ENCODE measurements at regions not wholly inside any gene's neighbourhood (a gene's known extent, or its start where the extent isn't known, plus 50 kb on each side); places are given as distances from the start of the nearest gene placed in this dataset.
"Not testable (repeated sequence)": the region's sequence is repeated elsewhere in the genome, so short reads cannot be mapped to it uniquely, and the experiment has no call there.

- H3K27me3 ChIP-seq (ENCODE audit: insufficient read depth, low read length) = no peaks in the 10 kb centered on the region
- no peak overlapping the region for H3K4me2 ChIP-seq (ENCODE audit: low read length)
- no peaks in the 10 kb centered on the region for H3K9me3 ChIP-seq (ENCODE audit: low read length)
- no peaks in the 10 kb centered on the region for H3K9me2 ChIP-seq (ENCODE audit: low read depth, low read length)
- TF ChIP-seq EZH2 (IDR thresholded peaks at IDR 0.05; ENCODE audit: borderline replicate concordance, low read length) (no peak), CTCF (IDR thresholded peaks at IDR 0.05; ENCODE audit: low read length) (no peak)
- no peaks in the 10 kb centered on the region for H3F3A ChIP-seq (ENCODE audit: insufficient read depth, low read length)
- no peak overlapping the region for H3K27ac ChIP-seq (ENCODE audit: low read depth, low read length, poor library complexity, severe bottlenecking)
- H4K20me1 ChIP-seq (ENCODE audit: insufficient read depth, low read length) = no peaks in the 10 kb centered on the region
- H3K4me1 ChIP-seq (ENCODE audit: insufficient read depth, low read length, severe bottlenecking) = no peaks in the 10 kb centered on the region
- H3K36me3 ChIP-seq (ENCODE audit: insufficient read depth, low read length) = no peaks in the 10 kb centered on the region
- H3K4me3 ChIP-seq (ENCODE audit: low read depth, low read length, poor library complexity, severe bottlenecking) = no peak overlapping the region
- no peaks in the 10 kb centered on the region for H3K79me2 ChIP-seq (ENCODE audit: insufficient read depth, low read length)
- H3K9ac ChIP-seq (ENCODE audit: low read length) = no peak overlapping the region
- H2AFZ ChIP-seq (ENCODE audit: low read length) = no peak overlapping the region
Measured at GRCh38 chr1:112111734-112112133, 122.3 kb upstream of the KCND3 start.

- Histone ChIP-seq H3K9me3 (ENCODE audit: low read length) (no peaks in the 10 kb centered on the region), H3K4me3 (ENCODE audit: low read depth, low read length, poor library complexity, severe bottlenecking) (no peak overlapping the region), H3F3A (ENCODE audit: insufficient read depth, low read length) (no peaks in the 10 kb centered on the region), H3K4me1 (ENCODE audit: insufficient read depth, low read length, severe bottlenecking) (no peaks in the 10 kb centered on the region), H3K9me2 (ENCODE audit: low read depth, low read length) (no peaks in the 10 kb centered on the region), H4K20me1 (ENCODE audit: insufficient read depth, low read length) (no peaks in the 10 kb centered on the region), H3K9ac (ENCODE audit: low read length) (no peak overlapping the region), H2AFZ (ENCODE audit: low read length) (no peak overlapping the region), H3K36me3 (ENCODE audit: insufficient read depth, low read length) (no peaks in the 10 kb centered on the region), H3K79me2 (ENCODE audit: insufficient read depth, low read length) (no peaks in the 10 kb centered on the region), H3K27ac (ENCODE audit: low read depth, low read length, poor library complexity, severe bottlenecking) (no peak overlapping the region), H3K4me2 (ENCODE audit: low read length) (no peak overlapping the region), H3K27me3 (ENCODE audit: insufficient read depth, low read length) (no peaks in the 10 kb centered on the region)
- TF ChIP-seq CTCF (IDR thresholded peaks at IDR 0.05; ENCODE audit: low read length) = no peak
Measured at GRCh38 chr1:112114540-112114939, 125.1 kb upstream of the KCND3 start.

- H3K36me3 ChIP-seq (ENCODE audit: insufficient read depth, low read length) = no peaks in the 10 kb centered on the region
- no peak for TF ChIP-seq CTCF (IDR thresholded peaks at IDR 0.05; ENCODE audit: low read length)
Measured at GRCh38 chr1:112126598-112126997, 137.1 kb upstream of the KCND3 start.

GRCh38 chr1:112127606-112128005 lies 138.1 kb upstream of the KCND3 start:
- not testable (repeated sequence) for H3K9me2 ChIP-seq (ENCODE audit: low read depth, low read length); H3K9me3 ChIP-seq (ENCODE audit: low read length); H3K4me2 ChIP-seq (ENCODE audit: low read length); H3K4me3 ChIP-seq (ENCODE audit: low read depth, low read length, poor library complexity, severe bottlenecking); H3F3A ChIP-seq (ENCODE audit: insufficient read depth, low read length); H3K9ac ChIP-seq (ENCODE audit: low read length); H3K4me1 ChIP-seq (ENCODE audit: insufficient read depth, low read length, severe bottlenecking); H3K27me3 ChIP-seq (ENCODE audit: insufficient read depth, low read length); H2AFZ ChIP-seq (ENCODE audit: low read length); H3K79me2 ChIP-seq (ENCODE audit: insufficient read depth, low read length); H4K20me1 ChIP-seq (ENCODE audit: insufficient read depth, low read length); H3K27ac ChIP-seq (ENCODE audit: low read depth, low read length, poor library complexity, severe bottlenecking); H3K36me3 ChIP-seq (ENCODE audit: insufficient read depth, low read length)

More at GRCh38 chr1:112126598-112126997, 137.1 kb upstream of the KCND3 start:
- Histone ChIP-seq H3F3A (ENCODE audit: insufficient read depth, low read length) (no peaks in the 10 kb centered on the region), H3K4me2 (ENCODE audit: low read length) (no peak overlapping the region), H2AFZ (ENCODE audit: low read length) (no peak overlapping the region), H3K9me3 (ENCODE audit: low read length) (no peaks in the 10 kb centered on the region), H3K79me2 (ENCODE audit: insufficient read depth, low read length) (no peaks in the 10 kb centered on the region), H3K9me2 (ENCODE audit: low read depth, low read length) (no peaks in the 10 kb centered on the region), H3K9ac (ENCODE audit: low read length) (no peak overlapping the region), H4K20me1 (ENCODE audit: insufficient read depth, low read length) (no peaks in the 10 kb centered on the region), H3K27ac (ENCODE audit: low read depth, low read length, poor library complexity, severe bottlenecking) (no peak overlapping the region), H3K4me3 (ENCODE audit: low read depth, low read length, poor library complexity, severe bottlenecking) (no peak overlapping the region), H3K4me1 (ENCODE audit: insufficient read depth, low read length, severe bottlenecking) (no peaks in the 10 kb centered on the region), H3K27me3 (ENCODE audit: insufficient read depth, low read length) (no peaks in the 10 kb centered on the region)
